Muscle layer of colon (tissue), 2 donors: ENCODE measurements at regions not wholly inside any gene's neighbourhood (a gene's known extent, or its start where the extent isn't known, plus 50 kb on each side); places are given as distances from the start of the nearest gene placed in this dataset.

Experiments used
- H3K27ac ChIP-seq: one replicate; pipeline ENCODE4 v1.7.0; 2013; ENCODE audit warnings: low read depth, mild to moderate bottlenecking, low read length, moderate library complexity
- H3K27me3 ChIP-seq, 2 donors: one replicate each; pipeline ENCODE4 v1.7.0; 2013; ENCODE audit warnings: low read length in 2 of 2, mild to moderate bottlenecking in 2 of 2; ENCODE audit not compliant: insufficient read depth in 2 of 2, control insufficient read depth in 1 of 2
- H3K36me3 ChIP-seq: one replicate; pipeline ENCODE4 v1.7.0; 2013; ENCODE audit warnings: mild to moderate bottlenecking, low read length; ENCODE audit not compliant: insufficient read depth
- H3K4me1 ChIP-seq: one replicate; pipeline ENCODE4 v1.7.0; 2013; ENCODE audit warnings: mild to moderate bottlenecking, low read length; ENCODE audit not compliant: insufficient read depth
- H3K4me3 ChIP-seq, 2 donors: one replicate each; pipeline ENCODE4 v1.7.0; 2013; ENCODE audit warnings: low read length in 2 of 2, low read depth in 1 of 2, mild to moderate bottlenecking in 1 of 2, moderate library complexity in 1 of 2
- H3K9ac ChIP-seq: one replicate; pipeline ENCODE4 v1.7.0; 2013; ENCODE audit warnings: low read length
- H3K9me3 ChIP-seq: one replicate; pipeline ENCODE4 v1.7.0; 2013; ENCODE audit warnings: mild to moderate bottlenecking, low read length
- donor health status: abdominal sarcoma.
- donor health status: Adenocarcinoma of cecum.

GRCh38 chr6:147001621-147002020, 202.6 kb upstream of the STXBP5 start:
- Histone ChIP-seq H3K36me3 (no peaks in the 10 kb centered on the region), H3K9me3 (no peaks in the 10 kb centered on the region), H3K27ac (no peak overlapping the region), H3K9ac (no peak overlapping the region), H3K4me1 (no peaks in the 10 kb centered on the region), H3K27me3 (no peaks in the 10 kb centered on the region), H3K4me3 (no peak overlapping the region)

GRCh38 chr6:147003186-147003585, 201.0 kb upstream of the STXBP5 start:
- Histone ChIP-seq H3K4me3 (no peak overlapping the region), H3K9ac (no peak overlapping the region), H3K27me3 (no peaks in the 10 kb centered on the region), H3K4me1 (no peaks in the 10 kb centered on the region), H3K36me3 (no peaks in the 10 kb centered on the region), H3K9me3 (no peaks in the 10 kb centered on the region), H3K27ac (no peak overlapping the region)

- H3K27me3 ChIP-seq = no peaks in the 10 kb centered on the region
- H3K9me3 ChIP-seq = peaks cover 6% of the 10 kb centered on the region
- no peaks in the 10 kb centered on the region for H3K36me3 ChIP-seq
- no peak overlapping the region for H3K9ac ChIP-seq
- H3K4me1 ChIP-seq = no peaks in the 10 kb centered on the region
- H3K27ac ChIP-seq = no peak overlapping the region
- no peak overlapping the region for H3K4me3 ChIP-seq
These were observed 198.7 kb upstream of the STXBP5 start for GRCh38 chr6:147005499-147005898.

GRCh38 chr6:147007441-147007840, 196.8 kb upstream of the STXBP5 start:
- Histone ChIP-seq H3K27ac (no peak overlapping the region), H3K27me3 (no peaks in the 10 kb centered on the region), H3K4me3 (no peak overlapping the region), H3K9ac (no peak overlapping the region), H3K9me3 (peaks cover 6% of the 10 kb centered on the region), H3K36me3 (no peaks in the 10 kb centered on the region), H3K4me1 (no peaks in the 10 kb centered on the region)

- no peaks in the 10 kb centered on the region for H3K4me1 ChIP-seq
- H3K4me3 ChIP-seq = no peak overlapping the region
- no peak overlapping the region for H3K27ac ChIP-seq
- H3K9me3 ChIP-seq = peaks cover 6% of the 10 kb centered on the region
- H3K9ac ChIP-seq = no peak overlapping the region
- no peaks in the 10 kb centered on the region for H3K36me3 ChIP-seq
- H3K27me3 ChIP-seq = no peaks in the 10 kb centered on the region
These were observed 194.9 kb upstream of the STXBP5 start for GRCh38 chr6:147009358-147009757.

GRCh38 chr6:147015674-147016073, 188.5 kb upstream of the STXBP5 start:
- H3K4me1 ChIP-seq = no peaks in the 10 kb centered on the region
- no peak overlapping the region for H3K9ac ChIP-seq
- no peaks in the 10 kb centered on the region for H3K36me3 ChIP-seq
- no peak overlapping the region for H3K4me3 ChIP-seq
- no peaks in the 10 kb centered on the region for H3K27me3 ChIP-seq
- H3K9me3 ChIP-seq = no peaks in the 10 kb centered on the region
- H3K27ac ChIP-seq = no peak overlapping the region

- Histone ChIP-seq H3K27ac (no peak overlapping the region), H3K9me3 (no peaks in the 10 kb centered on the region), H3K36me3 (no peaks in the 10 kb centered on the region)
These were observed 187.8 kb upstream of the STXBP5 start for GRCh38 chr6:147016440-147016839.

GRCh38 chr6:147017153-147017552, 187.1 kb upstream of the STXBP5 start:
- no peaks in the 10 kb centered on the region for H3K4me1 ChIP-seq
- H3K4me3 ChIP-seq = no peak overlapping the region
- H3K9me3 ChIP-seq = no peaks in the 10 kb centered on the region
- H3K36me3 ChIP-seq = no peaks in the 10 kb centered on the region
- no peak overlapping the region for H3K9ac ChIP-seq
- no peaks in the 10 kb centered on the region for H3K27me3 ChIP-seq
- no peak overlapping the region for H3K27ac ChIP-seq

More at GRCh38 chr6:147016440-147016839, 187.8 kb upstream of the STXBP5 start:
- Histone ChIP-seq H3K9ac (no peak overlapping the region), H3K27me3 (no peaks in the 10 kb centered on the region), H3K4me1 (no peaks in the 10 kb centered on the region), H3K4me3 (no peak overlapping the region)

- H3K4me3 ChIP-seq = no peak overlapping the region
- H3K9me3 ChIP-seq = no peaks in the 10 kb centered on the region
- H3K36me3 ChIP-seq = no peaks in the 10 kb centered on the region
- H3K9ac ChIP-seq = no peak overlapping the region
- no peaks in the 10 kb centered on the region for H3K4me1 ChIP-seq
- no peak overlapping the region for H3K27ac ChIP-seq
- no peaks in the 10 kb centered on the region for H3K27me3 ChIP-seq
These were observed 185.2 kb upstream of the STXBP5 start for GRCh38 chr6:147019001-147019400.

- H3K27ac ChIP-seq = no peak overlapping the region
These were observed 182.2 kb upstream of the STXBP5 start for GRCh38 chr6:147022041-147022440.

GRCh38 chr6:147023148-147023547, 181.1 kb upstream of the STXBP5 start:
- Histone ChIP-seq H3K4me3 (no peak overlapping the region), H3K9ac (no peak overlapping the region), H3K9me3 (no peaks in the 10 kb centered on the region), H3K27ac (no peak overlapping the region), H3K27me3 (no peaks in the 10 kb centered on the region), H3K4me1 (no peaks in the 10 kb centered on the region), H3K36me3 (no peaks in the 10 kb centered on the region)

More at GRCh38 chr6:147022041-147022440, 182.2 kb upstream of the STXBP5 start:
- no peak overlapping the region for H3K4me3 ChIP-seq
- H3K27me3 ChIP-seq = no peaks in the 10 kb centered on the region
- H3K9me3 ChIP-seq = no peaks in the 10 kb centered on the region
- no peak overlapping the region for H3K9ac ChIP-seq
- H3K4me1 ChIP-seq = no peaks in the 10 kb centered on the region
- no peaks in the 10 kb centered on the region for H3K36me3 ChIP-seq

GRCh38 chr6:147023581-147023980, 180.6 kb upstream of the STXBP5 start:
- H3K9ac ChIP-seq = no peak overlapping the region
- no peaks in the 10 kb centered on the region for H3K36me3 ChIP-seq
- no peaks in the 10 kb centered on the region for H3K27me3 ChIP-seq
- H3K27ac ChIP-seq = no peak overlapping the region
- H3K4me1 ChIP-seq = no peaks in the 10 kb centered on the region
- H3K4me3 ChIP-seq = no peak overlapping the region
- no peaks in the 10 kb centered on the region for H3K9me3 ChIP-seq
